ENCODE measurements at regions not wholly inside any gene's neighbourhood (a gene's known extent, or its start where the extent isn't known, plus 50 kb on each side); places are given as distances from the start of the nearest gene placed in this dataset.
"Not testable (repeated sequence)": the region's sequence is repeated elsewhere in the genome, so short reads cannot be mapped to it uniquely, and the experiment has no call there.

GRCh38 chr13:107600971-107601370 lies 614.4 kb downstream of the LIG4 start:
- intact Hi-C loops (cut with micrococcal nuclease; ENCODE audit: unreplicated experiment), result no loop called here
- Histone ChIP-seq H3K27ac (ENCODE audit: low read depth, low read length, poor library complexity, severe bottlenecking) (no peak overlapping the region), H3K4me1 (ENCODE audit: insufficient read depth, low read length, poor library complexity, severe bottlenecking) (no peaks in the 10 kb centered on the region), H3K36me3 (ENCODE audit: insufficient read depth, low read length, poor library complexity, severe bottlenecking) (no peaks in the 10 kb centered on the region), H3K4me3 (ENCODE audit: low read depth, low read length, poor library complexity, severe bottlenecking) (no peak overlapping the region), H3K27me3 (replicated peaks; ENCODE audit: insufficient read depth, low read depth, low read length, poor library complexity) (no peaks in the 10 kb centered on the region), H3K9me3 (ENCODE audit: low read depth, low read length, poor library complexity, severe bottlenecking) (no peaks in the 10 kb centered on the region)
- POLR2A ChIA-PET (ENCODE audit: low non-redundant PET), result no interaction called here
- CTCF ChIA-PET, result no interaction called here
- TF ChIP-seq EZH2 (IDR thresholded peaks at IDR 0.05; ENCODE audit: borderline replicate concordance, low read depth, low read length, poor library complexity, severe bottlenecking), result no peak
- no peak for TF ChIP-seq CTCF (conservative IDR thresholded peaks at IDR 0.05; ENCODE audit: low read depth, low read length)
- BruUV-seq (replicated peaks), result no TSS peak
- no peak for DNase-seq (ENCODE audit: low spot score)

GRCh38 chr13:107596306-107596705 lies 619.0 kb downstream of the LIG4 start:
- intact Hi-C loops (cut with micrococcal nuclease; ENCODE audit: unreplicated experiment); H3K36me3 ChIP-seq (ENCODE audit: insufficient read depth, low read length, poor library complexity, severe bottlenecking); H3K27me3 ChIP-seq (replicated peaks; ENCODE audit: insufficient read depth, low read depth, low read length, poor library complexity); DNase-seq (ENCODE audit: low spot score); H3K27ac ChIP-seq (ENCODE audit: low read depth, low read length, poor library complexity, severe bottlenecking); BruUV-seq (replicated peaks); H3K4me1 ChIP-seq (ENCODE audit: insufficient read depth, low read length, poor library complexity, severe bottlenecking); H3K4me3 ChIP-seq (ENCODE audit: low read depth, low read length, poor library complexity, severe bottlenecking); CTCF ChIA-PET; POLR2A ChIA-PET (ENCODE audit: low non-redundant PET); H3K9me3 ChIP-seq (ENCODE audit: low read depth, low read length, poor library complexity, severe bottlenecking): not testable (repeated sequence)

GRCh38 chr13:107590556-107590955 lies 624.8 kb downstream of the LIG4 start:
- no peak for DNase-seq (ENCODE audit: low spot score)
- no peaks in the 10 kb centered on the region for H3K27me3 ChIP-seq (replicated peaks; ENCODE audit: insufficient read depth, low read depth, low read length, poor library complexity)
- H3K9me3 ChIP-seq (ENCODE audit: low read depth, low read length, poor library complexity, severe bottlenecking), result no peaks in the 10 kb centered on the region
- H3K4me1 ChIP-seq (ENCODE audit: insufficient read depth, low read length, poor library complexity, severe bottlenecking), result no peaks in the 10 kb centered on the region
- ChIA-PET POLR2A (ENCODE audit: low non-redundant PET) (no interaction called here), CTCF (no interaction called here)
- BruUV-seq (replicated peaks), result no TSS peak
- H3K36me3 ChIP-seq (ENCODE audit: insufficient read depth, low read length, poor library complexity, severe bottlenecking), result no peaks in the 10 kb centered on the region
- no peak for TF ChIP-seq EZH2 (IDR thresholded peaks at IDR 0.05; ENCODE audit: borderline replicate concordance, low read depth, low read length, poor library complexity, severe bottlenecking)
- no peak for TF ChIP-seq CTCF (conservative IDR thresholded peaks at IDR 0.05; ENCODE audit: low read depth, low read length)
- no peak overlapping the region for H3K27ac ChIP-seq (ENCODE audit: low read depth, low read length, poor library complexity, severe bottlenecking)
- H3K4me3 ChIP-seq (ENCODE audit: low read depth, low read length, poor library complexity, severe bottlenecking), result no peak overlapping the region
- intact Hi-C loops (cut with micrococcal nuclease; ENCODE audit: unreplicated experiment), result no loop called here

GRCh38 chr13:107587681-107588080 lies 627.7 kb downstream of the LIG4 start:
- no peak for TF ChIP-seq CTCF (conservative IDR thresholded peaks at IDR 0.05; ENCODE audit: low read depth, low read length)
- TF ChIP-seq EZH2 (IDR thresholded peaks at IDR 0.05; ENCODE audit: borderline replicate concordance, low read depth, low read length, poor library complexity, severe bottlenecking), result no peak
- H3K4me1 ChIP-seq (ENCODE audit: insufficient read depth, low read length, poor library complexity, severe bottlenecking), result no peaks in the 10 kb centered on the region
- no TSS peak for BruUV-seq (replicated peaks)
- H3K9me3 ChIP-seq (ENCODE audit: low read depth, low read length, poor library complexity, severe bottlenecking), result no peaks in the 10 kb centered on the region
- intact Hi-C loops (cut with micrococcal nuclease; ENCODE audit: unreplicated experiment), result no loop called here
- no peaks in the 10 kb centered on the region for H3K36me3 ChIP-seq (ENCODE audit: insufficient read depth, low read length, poor library complexity, severe bottlenecking)
- DNase-seq (ENCODE audit: low spot score), result no peak
- CTCF ChIA-PET, result no interaction called here
- POLR2A ChIA-PET (ENCODE audit: low non-redundant PET), result no interaction called here
- H3K27ac ChIP-seq (ENCODE audit: low read depth, low read length, poor library complexity, severe bottlenecking), result no peak overlapping the region
- no peaks in the 10 kb centered on the region for H3K27me3 ChIP-seq (replicated peaks; ENCODE audit: insufficient read depth, low read depth, low read length, poor library complexity)
- H3K4me3 ChIP-seq (ENCODE audit: low read depth, low read length, poor library complexity, severe bottlenecking), result no peak overlapping the region

Measured in A673 (cell line).